Endothelial cell of hepatic sinusoid (primary cell): ENCODE measurements at regions not wholly inside any gene's neighbourhood (a gene's known extent, or its start where the extent isn't known, plus 50 kb on each side); places are given as distances from the start of the nearest gene placed in this dataset.

Experiments
- in situ Hi-C: cut with HindIII; loops from 2 replicates; pipeline ENCODE4 v1.10.0; 2017; ENCODE audit warnings: low sequenced_read_pairs

DNA sequence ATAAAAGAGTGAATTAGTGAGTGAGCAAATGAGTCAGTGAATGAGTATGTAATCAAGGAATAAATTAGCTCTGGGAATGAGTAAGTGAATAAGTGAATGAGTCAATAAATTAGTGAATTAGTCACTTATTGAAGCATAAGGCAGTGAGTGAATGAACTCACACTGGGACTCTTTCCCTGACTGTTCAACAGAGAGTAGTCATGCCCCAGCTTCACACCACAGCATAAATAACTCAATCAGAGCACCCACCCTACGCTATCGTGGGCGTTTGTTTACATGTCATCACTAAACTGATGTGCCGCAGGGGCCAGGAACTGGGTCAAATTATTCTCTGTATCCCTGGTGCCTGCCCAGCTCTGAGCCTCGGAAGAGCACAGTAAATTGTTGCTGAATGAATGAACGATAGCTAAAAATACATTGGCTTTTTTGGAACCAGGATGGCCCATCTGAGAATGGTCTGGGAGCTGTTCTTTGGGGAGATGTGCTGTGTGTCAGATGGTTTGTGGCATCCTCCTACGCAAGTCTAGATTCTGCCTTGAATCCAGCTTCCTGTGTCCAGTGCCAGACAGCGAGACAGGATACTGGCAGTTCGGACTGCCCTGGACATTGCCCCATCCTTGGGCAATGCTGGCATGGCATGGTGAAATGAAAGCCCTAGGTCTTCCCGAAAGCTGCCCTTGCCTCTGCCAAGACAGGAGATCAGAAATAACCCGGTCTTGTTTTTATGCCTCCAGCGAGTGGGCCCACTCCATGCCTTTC, 98.0 kb upstream of the RTL1 start:
- in situ Hi-C loops: no loop called here

DNA sequence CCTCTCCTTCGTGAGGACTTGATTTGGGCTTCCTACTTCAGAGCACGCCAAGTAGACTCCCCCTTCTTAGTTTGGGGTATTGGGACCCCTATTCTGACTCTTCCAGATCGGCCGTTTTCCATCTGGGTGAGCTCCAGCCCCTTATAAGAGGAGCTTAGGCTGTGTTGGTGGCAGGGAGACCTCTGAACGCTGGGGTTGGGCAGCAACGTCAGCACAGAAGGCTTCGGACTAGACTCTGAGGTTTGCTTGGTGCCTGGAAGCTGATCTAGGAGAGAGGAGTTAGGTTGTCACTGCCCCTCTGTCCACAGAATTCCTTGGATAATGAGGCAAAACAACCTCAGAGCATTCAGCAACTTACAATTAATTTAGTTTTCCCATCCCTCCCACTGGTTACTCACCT, 99.2 kb upstream of the RTL1 start:
- in situ Hi-C loops: no loop called here

DNA sequence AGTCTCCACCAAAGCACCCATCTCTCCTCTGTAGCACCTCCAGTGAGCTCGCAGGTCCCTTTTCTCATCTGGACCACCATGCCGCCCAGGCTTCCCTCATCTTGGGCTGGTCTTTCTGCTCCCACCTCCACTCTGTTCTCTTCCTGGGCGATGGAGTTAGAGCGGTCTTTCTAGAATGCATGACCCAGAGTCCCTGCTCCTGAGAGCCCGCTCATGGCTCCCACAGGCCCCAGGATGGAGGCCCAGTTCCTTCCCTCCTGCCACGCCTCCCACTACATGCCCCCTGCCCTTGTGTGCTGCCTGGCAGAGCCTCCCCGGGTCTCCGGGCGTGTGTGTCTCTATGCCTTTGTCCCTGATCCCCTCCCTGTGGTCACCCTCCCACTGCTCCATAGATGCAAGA, 100.7 kb upstream of the RTL1 start:
- in situ Hi-C loops: no loop called here

DNA sequence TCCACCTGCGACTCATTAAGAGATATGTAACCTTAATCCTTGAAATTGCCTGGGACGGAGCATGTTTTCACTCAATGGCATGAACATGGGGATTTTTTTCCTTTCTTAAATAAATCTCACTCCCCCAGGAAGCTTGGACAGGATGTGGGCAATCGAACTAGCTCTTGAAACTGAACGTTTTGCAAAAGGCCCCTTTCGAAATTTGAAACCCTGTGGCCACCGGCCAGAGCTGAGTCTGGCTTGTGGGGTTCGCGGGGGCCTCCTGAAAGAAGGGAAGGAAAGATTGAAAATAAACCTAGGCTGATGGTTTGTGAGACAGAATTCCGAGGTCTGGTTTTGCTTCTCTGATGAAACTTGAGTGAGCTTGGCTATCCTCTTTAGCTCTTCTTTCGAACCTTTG, 101.4 kb upstream of the RTL1 start:
- in situ Hi-C loops: no loop called here

DNA sequence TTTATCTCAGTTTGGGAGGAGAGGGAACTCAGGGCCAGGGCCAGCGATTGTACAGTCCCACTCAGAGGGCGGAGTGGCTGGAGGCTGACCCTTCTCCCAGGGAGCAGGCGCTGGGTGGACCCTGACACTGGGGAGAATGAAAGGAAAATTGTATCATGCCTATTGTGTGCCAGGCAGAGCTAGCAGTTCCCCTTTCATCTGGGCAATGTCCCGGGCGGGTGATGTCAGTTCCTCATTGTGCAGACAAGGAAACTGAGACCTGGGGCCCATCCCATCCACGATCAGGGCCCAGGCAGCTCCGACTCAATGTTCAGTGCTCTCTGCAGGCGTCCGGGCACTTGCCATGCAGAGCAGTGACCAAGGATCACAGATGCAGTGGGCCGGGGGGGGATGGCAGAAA, 101.9 kb upstream of the RTL1 start:
- in situ Hi-C loops: no loop called here

DNA sequence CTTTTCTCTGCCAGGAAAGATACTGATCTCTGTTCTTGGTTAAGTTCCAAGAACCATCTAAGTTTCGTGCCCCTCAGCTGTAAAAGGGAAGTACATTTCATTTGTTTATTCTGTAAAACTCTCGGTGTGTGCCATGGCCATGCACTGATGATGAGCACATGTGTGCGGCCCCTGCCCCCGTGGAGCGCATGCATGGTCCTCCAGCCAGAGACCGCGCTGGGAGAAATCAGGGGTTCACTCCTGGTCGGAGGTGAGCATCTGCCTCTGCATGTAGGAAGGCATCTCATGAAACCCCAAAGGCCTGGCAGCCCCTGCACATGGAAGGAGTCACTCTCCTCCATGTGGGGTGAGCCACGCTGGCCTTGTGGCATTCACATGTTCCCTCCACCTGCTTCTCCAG, 102.5 kb upstream of the RTL1 start:
- in situ Hi-C loops: no loop called here

DNA sequence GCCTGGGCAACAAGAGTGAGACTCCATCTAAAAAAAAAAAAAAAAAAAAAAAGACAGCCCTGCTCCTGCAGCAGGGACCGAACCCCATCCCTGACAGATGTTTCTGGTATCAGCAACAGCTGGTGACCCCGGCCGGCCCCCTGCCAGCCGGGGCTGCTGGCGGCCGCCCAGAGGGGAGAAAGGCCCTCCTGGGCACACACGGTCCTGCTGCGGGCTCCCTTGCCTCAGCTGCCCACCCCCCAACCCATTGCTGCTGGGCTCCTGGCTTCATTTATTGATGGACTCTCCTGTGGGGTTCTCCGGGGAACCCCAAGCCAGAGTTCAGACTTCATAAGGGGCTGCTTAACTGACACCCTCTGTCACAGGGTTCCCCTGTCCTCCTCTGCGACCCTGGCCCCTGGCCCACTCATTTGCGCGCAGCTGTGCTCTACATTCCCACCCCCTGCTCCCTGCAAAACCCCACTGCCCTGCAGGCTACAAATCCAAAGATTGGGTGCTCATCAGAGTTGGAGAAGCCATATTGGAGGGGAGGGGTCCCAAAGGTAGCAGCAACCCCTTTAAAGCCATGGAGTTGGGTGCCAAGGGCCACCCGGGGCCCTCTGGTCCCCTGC, 103.6 kb upstream of the RTL1 start:
- in situ Hi-C loops: no loop called here

DNA sequence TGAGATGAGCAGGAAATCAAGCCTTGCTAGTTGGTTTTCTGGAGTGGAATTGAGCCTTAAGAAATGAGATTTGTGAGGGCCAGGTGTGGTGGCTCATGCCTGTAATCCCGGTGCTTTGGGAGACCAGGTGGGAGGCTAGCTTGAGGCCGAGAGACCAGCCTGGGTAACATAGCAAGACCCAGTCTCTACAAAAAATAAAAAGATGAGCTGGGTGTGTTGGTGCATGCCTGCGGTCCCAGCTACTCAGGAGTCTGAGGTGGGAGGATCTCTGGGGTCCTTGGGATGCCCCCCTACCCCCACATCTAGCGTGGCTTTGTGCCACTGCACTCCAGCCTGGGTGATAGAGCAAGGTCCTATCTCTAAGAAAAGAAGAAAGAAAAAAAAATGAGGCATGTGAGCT, 104.2 kb upstream of the RTL1 start:
- in situ Hi-C loops: no loop called here

DNA sequence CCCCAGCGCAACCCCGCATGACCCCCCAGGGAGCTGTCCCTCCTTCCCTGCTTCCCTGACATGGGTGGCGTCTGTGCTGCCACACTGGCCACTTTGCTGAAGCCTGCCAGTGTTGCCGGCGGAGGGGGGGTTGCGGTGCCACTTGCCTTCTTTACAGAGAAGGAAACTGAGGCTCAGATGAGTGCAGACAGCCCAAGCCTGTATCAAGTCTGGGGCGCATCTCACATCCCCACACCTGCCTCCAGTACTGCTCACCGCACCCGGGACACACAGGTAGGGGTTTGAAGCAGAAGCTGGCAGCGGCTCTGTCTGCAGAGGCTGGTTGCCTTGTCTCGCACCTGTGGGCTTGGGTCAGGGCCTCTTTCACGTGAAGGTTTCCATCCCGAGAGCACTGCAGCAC, 104.7 kb upstream of the RTL1 start:
- in situ Hi-C loops: no loop called here

DNA sequence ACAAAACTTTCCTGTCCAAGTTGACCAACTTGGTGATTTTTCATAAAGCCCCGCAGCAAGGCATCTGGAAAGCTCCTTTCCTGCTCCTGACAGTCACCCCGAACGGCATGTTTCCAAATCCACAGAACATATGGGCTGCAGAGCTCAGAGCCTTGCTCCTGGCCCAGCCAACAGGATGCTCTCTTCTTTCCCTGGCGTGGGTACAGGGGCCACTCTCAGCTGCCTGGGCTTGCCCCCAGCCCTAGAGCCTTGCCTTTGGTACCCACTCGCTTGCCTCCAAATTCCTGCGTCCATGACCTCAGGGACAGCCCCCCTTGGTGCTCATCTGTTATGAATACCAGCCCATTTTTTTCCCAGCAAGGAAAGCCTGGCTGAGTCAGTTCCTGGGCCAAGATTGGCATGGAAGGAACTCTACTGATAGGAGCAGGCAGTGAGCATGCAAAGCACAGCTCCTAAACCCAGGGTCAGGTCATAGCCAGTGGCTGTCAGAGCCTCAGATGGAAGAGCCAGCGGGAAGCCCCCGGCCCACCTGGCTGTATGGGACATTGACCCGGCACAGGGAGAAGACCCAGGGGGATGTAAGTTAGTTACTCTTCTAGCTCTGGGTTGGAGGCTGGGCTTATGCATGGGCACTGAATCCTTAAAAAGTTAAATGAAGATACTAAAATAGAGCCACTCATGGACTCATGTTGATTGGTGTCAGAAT, 105.3 kb upstream of the RTL1 start:
- in situ Hi-C loops: no loop called here

DNA sequence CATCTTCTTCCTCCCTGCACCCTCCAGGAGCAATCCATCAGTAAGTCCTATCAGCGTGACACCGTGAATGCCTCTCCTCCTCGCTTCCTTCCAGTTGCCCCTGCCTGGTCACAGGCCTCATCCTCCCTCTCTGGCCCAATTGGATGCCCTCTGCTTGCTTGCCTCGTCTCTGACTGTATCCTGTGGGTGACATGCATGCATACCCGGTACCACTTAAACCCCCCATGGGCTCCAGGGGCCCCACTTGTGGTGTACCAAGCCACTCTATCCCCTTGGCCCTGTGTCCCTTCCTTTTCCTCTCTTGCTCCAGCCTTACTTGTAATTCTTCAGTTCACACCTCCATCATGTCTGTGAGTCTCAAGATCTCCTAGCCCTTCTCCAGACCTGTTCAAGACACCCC, 106.0 kb upstream of the RTL1 start:
- in situ Hi-C loops: no loop called here

DNA sequence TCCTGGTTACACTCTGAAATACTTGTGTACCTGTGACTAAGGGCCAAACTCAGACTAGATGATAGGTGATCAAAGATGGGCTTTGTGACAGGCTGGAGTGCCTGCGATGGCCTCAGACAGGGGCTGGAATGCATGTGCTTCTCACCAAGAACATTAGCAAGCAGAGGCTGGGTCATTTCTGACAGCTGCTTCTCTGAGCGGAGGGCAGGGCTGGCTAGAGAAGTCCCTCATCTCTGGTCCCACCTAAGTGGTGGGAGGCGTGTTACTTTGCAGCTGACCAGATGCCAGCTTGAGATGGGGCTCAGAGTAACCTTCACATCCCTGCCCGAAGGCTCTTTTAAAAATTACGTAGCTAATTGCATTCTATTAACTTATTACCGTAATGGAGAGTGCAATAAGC, 106.8 kb upstream of the RTL1 start:
- in situ Hi-C loops: no loop called here

DNA sequence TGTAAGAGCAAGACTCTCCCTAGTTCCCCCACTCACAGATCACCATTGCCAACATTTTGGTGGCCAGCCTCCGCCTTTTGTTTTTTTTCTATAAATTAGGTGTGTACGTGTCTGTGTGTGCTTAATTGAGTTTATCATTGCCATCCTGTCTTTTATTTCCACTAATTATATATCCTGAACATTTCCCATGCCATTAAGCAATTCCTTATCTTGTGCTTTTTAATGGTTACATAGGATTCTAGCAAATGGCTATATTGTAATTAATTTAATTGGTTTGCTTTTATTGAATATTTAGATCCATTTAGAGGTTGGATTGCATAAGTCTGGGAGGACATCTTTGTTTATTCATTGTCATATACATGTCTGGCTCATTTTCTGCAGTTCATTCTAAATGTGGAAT, 107.3 kb upstream of the RTL1 start:
- in situ Hi-C loops: no loop called here

DNA sequence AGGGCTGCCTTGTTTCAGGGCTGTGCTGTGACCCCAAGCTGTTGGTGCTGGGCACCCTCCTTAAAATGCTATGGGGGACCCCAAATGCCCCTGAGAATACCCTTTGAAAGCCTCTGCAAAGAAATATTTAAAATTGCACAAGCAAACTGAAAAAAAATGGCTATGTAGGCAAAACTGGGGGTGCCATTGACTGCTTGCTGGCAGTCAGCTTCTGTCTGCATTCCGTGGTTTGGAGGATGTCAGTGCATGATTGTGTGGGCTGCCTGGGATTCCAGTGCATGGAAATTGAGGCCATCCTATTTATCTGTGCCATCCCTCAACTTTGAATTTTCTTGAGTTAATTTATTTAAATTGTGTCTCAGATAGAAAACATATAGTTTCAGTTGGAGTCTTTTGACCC, 113.7 kb upstream of the RTL1 start:
- in situ Hi-C loops: no loop called here

DNA sequence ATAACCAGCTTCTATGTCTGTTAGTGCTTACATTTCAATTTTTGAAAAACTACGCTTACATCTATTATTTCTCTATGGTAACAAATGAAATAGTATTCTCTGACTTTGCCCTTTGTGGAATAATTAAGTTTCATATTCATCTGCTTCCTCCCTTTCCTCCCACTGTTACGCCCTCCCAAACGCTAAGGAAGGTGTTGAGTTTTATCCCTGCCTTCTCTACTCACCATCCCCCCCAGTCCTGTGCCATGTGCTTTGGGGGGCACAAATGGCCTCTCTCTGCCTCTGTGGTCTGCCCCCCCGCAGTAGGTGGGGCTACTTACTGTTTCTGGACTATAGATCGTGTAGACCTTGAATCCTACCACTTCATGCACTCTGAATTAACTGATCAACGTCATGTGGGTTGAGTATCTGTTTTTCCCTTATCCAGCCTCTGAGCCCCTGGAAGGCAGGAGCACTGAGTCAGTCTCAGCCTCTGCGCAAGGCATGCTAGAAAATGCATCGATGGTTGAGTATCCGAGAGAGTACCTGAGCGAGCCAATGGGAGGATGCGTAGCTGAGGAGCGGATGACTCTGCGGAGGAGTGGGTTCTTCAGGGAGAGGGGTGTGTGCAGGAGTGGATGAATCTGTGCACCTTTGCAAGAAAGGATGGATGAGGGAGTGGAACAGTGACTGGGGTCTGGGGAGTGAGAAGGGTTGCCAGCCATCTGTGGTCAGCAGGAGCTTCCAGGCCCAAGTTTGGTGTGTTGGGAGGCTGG, 114.5 kb upstream of the RTL1 start:
- in situ Hi-C loops: no loop called here

DNA sequence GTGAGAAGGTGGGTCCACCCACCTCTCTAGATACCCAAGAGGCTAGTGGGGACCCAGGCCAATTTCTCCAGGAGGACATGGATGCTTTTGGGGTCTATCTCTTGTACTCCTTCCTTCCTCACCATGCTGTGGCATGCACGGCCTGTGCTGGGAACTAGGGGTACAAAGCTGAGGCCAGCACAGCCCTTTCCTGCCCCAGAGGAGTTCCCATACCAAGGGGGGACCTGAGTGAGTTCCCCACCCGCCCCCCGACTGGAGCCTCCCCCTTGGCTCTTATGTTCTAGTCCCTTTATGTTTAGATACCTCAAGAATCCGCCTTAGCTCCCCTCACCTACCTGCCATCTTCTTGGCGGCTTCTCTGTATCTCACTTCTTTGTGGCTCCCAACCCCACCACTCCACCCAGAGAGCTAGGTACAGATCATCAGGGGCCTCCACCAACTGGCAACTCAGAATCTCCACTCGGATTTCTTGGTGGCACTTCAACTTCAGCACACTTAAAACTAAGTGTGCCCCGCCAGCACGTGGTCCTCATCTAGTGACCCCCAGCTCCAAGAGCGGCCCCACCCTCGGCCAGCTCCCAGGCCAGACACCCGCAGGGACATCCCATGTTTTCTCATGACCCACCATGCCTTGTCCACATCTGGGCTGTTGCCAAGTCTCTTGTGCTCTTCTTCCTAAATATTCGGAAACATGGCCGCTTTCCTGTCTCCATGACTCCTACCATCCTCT, 115.2 kb upstream of the RTL1 start:
- in situ Hi-C loops: no loop called here

DNA sequence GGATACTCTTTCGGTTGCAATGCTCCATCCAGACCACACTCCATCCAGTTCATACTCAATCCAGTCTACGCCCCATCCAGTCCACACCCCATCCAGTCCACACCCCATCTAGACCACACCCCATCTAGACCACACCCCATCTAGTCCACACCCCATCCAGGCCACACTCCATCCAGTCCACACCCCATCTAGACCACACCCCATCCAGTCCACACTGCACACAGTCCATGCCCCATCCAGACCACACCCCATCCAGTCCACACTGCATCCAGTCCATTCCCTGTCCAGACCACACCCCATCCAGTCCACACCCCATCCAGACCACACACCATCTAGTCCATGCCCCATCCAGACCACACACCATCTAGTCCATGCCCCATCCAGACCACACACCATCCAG, 116.0 kb upstream of the RTL1 start:
- in situ Hi-C loops: no loop called here

DNA sequence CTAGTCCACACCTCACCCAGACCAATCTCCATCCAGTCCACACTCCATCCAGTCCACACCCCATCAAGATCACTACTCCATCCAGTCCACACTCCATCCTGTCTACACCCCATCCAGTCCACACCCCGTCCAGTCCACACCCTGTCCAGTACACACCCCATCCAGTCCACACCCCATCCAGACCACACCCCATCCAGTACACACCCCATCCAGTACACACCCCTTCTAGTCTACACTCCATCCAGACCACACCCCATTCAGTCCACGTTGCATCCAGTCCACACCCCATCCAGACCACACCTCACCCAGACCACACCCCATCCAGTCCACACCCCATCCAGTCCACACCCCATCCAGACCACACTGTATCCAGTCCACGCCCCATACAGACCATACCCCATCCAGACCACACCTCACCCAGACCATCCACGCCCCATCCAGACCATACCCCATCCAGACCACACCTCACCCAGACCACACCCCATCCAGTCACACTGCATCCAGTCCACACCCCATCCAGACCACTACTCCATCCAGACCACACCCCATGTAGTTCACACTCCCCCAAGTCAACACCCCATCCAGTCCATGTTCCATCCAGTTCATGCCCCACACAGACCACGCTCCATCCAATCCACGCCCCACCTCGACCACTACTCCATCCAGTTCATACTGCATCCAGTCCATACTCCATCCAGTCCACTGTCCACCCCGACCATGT, 116.6 kb upstream of the RTL1 start:
- in situ Hi-C loops: no loop called here

DNA sequence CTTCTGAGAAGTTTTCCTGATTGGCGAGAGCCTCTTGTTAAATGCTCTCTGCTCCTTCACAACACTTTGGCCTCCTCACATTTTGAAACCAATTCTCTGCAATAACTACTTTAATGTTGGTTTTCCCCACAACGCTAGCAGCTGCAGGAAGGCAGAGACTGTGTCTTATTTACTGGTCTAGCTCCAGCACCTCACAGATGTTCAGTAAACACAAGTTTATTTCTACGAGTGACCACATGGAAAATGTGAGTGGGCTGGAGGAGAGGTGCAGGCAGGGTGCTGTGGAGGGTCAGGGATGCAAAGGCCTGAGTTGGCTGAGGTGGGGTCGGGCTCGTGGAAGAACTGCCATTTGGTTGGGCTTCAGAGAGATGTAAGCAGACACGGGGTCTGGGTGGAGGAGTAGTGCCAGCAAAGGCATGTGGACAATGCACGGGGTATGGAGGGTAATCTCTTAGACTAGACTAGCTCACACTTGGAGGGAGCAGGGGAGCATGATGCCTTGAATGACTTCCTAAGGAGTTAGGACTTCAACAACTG, 117.4 kb upstream of the RTL1 start:
- in situ Hi-C loops: no loop called here

DNA sequence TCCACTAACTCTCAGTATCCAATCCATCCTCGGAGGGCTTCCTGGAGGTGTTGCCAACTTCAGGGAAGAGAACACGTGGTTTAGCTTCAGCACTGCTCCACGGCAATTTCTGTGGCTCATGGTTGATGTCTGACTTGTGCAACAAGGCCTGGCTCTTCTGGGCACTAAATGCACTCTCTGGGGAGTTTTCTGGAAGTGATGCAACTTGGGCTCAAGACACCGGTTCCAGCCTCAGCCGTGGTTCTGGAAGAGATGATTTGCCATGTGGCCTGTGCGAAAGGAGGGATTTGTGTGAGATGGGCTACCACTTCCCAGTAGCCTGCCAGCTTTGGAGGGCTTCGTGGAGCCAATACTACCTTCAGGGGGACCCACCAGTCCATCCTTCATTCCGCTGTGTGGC, 118.6 kb upstream of the RTL1 start:
- in situ Hi-C loops: no loop called here
